ENCODE measurements at regions not wholly inside any gene's neighbourhood (a gene's known extent, or its start where the extent isn't known, plus 50 kb on each side); places are given as distances from the start of the nearest gene placed in this dataset.

GRCh38 chr6:79392094-79392493 is 145.1 kb downstream of the LCA5 start:
- H3K27ac ChIP-seq, result no peak overlapping the region
- H3K27me3 ChIP-seq, result no peaks in the 10 kb centered on the region
- no peaks in the 10 kb centered on the region for H3K36me3 ChIP-seq
- H3K9me3 ChIP-seq, result no peaks in the 10 kb centered on the region
- no peak for DNase-seq
- no peak overlapping the region for H3K4me3 ChIP-seq
- intact Hi-C loops (cut with DNase I; ENCODE audit: low total_unique reads), result no loop called here
- TF ChIP-seq CTCF (IDR thresholded peaks at IDR 0.05), result no peak
- no peaks in the 10 kb centered on the region for H3K4me1 ChIP-seq

GRCh38 chr6:79391480-79391879 is 145.8 kb downstream of the LCA5 start:
- no peaks in the 10 kb centered on the region for H3K9me3 ChIP-seq
- no peaks in the 10 kb centered on the region for H3K36me3 ChIP-seq
- no peak for DNase-seq
- H3K4me1 ChIP-seq, result peaks cover 0 to 2% (median 0%) of the 10 kb centered on the region in 4 donors
- H3K27ac ChIP-seq, result no peak overlapping the region
- intact Hi-C loops (cut with DNase I; ENCODE audit: low total_unique reads), result no loop called here
- no peak overlapping the region for H3K4me3 ChIP-seq
- H3K27me3 ChIP-seq, result no peaks in the 10 kb centered on the region
- no peak for TF ChIP-seq CTCF (IDR thresholded peaks at IDR 0.05)

GRCh38 chr6:79385893-79386292 is 151.3 kb downstream of the LCA5 start:
- no peak overlapping the region for H3K4me3 ChIP-seq
- intact Hi-C loops (cut with DNase I; ENCODE audit: low total_unique reads), result no loop called here

GRCh38 chr6:79385333-79385732 is 150.9 kb upstream of the HMGN3 start:
- H3K36me3 ChIP-seq, result no peaks in the 10 kb centered on the region
- H3K9me3 ChIP-seq, result no peaks in the 10 kb centered on the region
- no peak for TF ChIP-seq CTCF (IDR thresholded peaks at IDR 0.05)
- H3K4me3 ChIP-seq, result no peak overlapping the region
- DNase-seq, result no peak
- H3K27me3 ChIP-seq, result no peaks in the 10 kb centered on the region
- intact Hi-C loops (cut with DNase I; ENCODE audit: low total_unique reads), result no loop called here
- H3K27ac ChIP-seq, result no peak overlapping the region
- peaks cover 0 to 10% (median 4%) of the 10 kb centered on the region in 4 donors for H3K4me1 ChIP-seq

More at GRCh38 chr6:79385893-79386292, 151.3 kb downstream of the LCA5 start:
- Histone ChIP-seq H3K36me3 (no peaks in the 10 kb centered on the region), H3K27me3 (no peaks in the 10 kb centered on the region), H3K9me3 (no peaks in the 10 kb centered on the region), H3K27ac (no peak overlapping the region), H3K4me1 (peaks cover 0 to 10% (median 4%) of the 10 kb centered on the region in 4 donors)
- TF ChIP-seq CTCF (IDR thresholded peaks at IDR 0.05), result no peak
- no peak for DNase-seq

- Histone ChIP-seq H3K4me1 (peaks cover 0 to 10% (median 4%) of the 10 kb centered on the region in 4 donors), H3K4me3 (no peak overlapping the region), H3K9me3 (no peaks in the 10 kb centered on the region), H3K27me3 (no peaks in the 10 kb centered on the region), H3K27ac (no peak overlapping the region), H3K36me3 (no peaks in the 10 kb centered on the region)
- no peak for DNase-seq
- intact Hi-C loops (cut with DNase I; ENCODE audit: low total_unique reads), result no loop called here
- TF ChIP-seq CTCF (IDR thresholded peaks at IDR 0.05), result no peak
These were observed 150.4 kb upstream of the HMGN3 start for GRCh38 chr6:79384845-79385244.

GRCh38 chr6:79378957-79379356 is 144.5 kb upstream of the HMGN3 start:
- Histone ChIP-seq H3K27me3 (no peaks in the 10 kb centered on the region), H3K36me3 (no peaks in the 10 kb centered on the region), H3K4me1 (peaks cover 0 to 14% (median 0%) of the 10 kb centered on the region in 4 donors), H3K27ac (no peak overlapping the region), H3K9me3 (no peaks in the 10 kb centered on the region), H3K4me3 (no peak overlapping the region)
- TF ChIP-seq CTCF (IDR thresholded peaks at IDR 0.05), result no peak
- intact Hi-C loops (cut with DNase I; ENCODE audit: low total_unique reads), result no loop called here
- DNase-seq, result no peak
